DND-41 (cell line): ENCODE measurements at regions not wholly inside any gene's neighbourhood (a gene's known extent, or its start where the extent isn't known, plus 50 kb on each side); places are given as distances from the start of the nearest gene placed in this dataset.

Source experiments
- CTCF ChIP-seq: IDR thresholded peaks from 2 replicates; pipeline ENCODE4 v1.5.1; 2012; ENCODE audit warnings: borderline replicate concordance, low read length, moderate library complexity, mild to moderate bottlenecking; ENCODE audit not compliant: poor library complexity, severe bottlenecking; ENCODE audit errors: extremely low read depth
- EZH2 ChIP-seq: IDR thresholded peaks from 3 replicates; pipeline ENCODE4 v1.6.1; 2012; ENCODE audit warnings: borderline replicate concordance, low read depth, mild to moderate bottlenecking, moderate library complexity, low read length, inconsistent platforms; ENCODE audit not compliant: severe bottlenecking

DNA sequence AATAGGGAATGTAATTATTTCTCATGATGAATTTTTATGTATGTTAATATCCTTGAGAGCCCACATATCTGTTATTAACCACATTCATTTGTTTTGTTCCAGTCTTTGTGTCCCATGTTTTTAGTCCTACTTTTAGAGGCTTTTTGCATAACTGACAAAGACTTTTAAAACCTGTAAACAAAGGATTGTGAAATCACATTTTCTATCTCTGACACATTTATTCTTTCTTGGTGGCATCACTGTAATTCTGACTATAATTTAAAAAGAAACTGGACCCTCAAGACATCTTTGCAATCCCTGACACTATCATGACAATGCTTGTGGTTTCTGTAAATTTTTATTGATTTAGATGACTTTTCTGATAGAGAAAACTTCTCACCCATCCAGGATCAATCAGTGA lies 313.1 kb downstream of the SIPA1L2 start:
- TF ChIP-seq CTCF (no peak), EZH2 (no peak)
